HG02981 (cell line): ENCODE measurements at regions not wholly inside any gene's neighbourhood (a gene's known extent, or its start where the extent isn't known, plus 50 kb on each side); places are given as distances from the start of the nearest gene placed in this dataset.

ENCODE experiments used
- ATAC-seq: cut with Tn5 transposase; IDR thresholded peaks from one replicate; pipeline ENCODE4 v1.9.1; 2021; ENCODE audit warnings: mild to moderate bottlenecking, moderate library complexity; ENCODE audit not compliant: unreplicated experiment

GRCh38 chr2:176536439-176537133 lies 267.3 kb downstream of the MTX2 start:
- ATAC-seq: no peak

GRCh38 chr2:176537932-176538331 lies 268.7 kb downstream of the MTX2 start:
- ATAC-seq: no peak

- no peak for ATAC-seq
These were observed 271.8 kb downstream of the MTX2 start for GRCh38 chr2:176540995-176541394.

GRCh38 chr2:176542476-176542875 lies 273.2 kb downstream of the MTX2 start:
- no peak for ATAC-seq

GRCh38 chr2:176544557-176544956 lies 275.3 kb downstream of the MTX2 start:
- no peak for ATAC-seq

GRCh38 chr2:176544991-176545956 lies 276.0 kb downstream of the MTX2 start:
- ATAC-seq: no peak

- ATAC-seq: no peak
These were observed 277.3 kb downstream of the MTX2 start for GRCh38 chr2:176546550-176546949.

- ATAC-seq: no peak
These were observed 283.4 kb downstream of the MTX2 start for GRCh38 chr2:176552501-176553135.

GRCh38 chr2:176553685-176554100 lies 284.5 kb downstream of the MTX2 start:
- no peak for ATAC-seq

GRCh38 chr2:176554101-176555048 lies 285.1 kb downstream of the MTX2 start:
- ATAC-seq: peak; percentile 63

GRCh38 chr2:176555112-176555511 lies 285.9 kb downstream of the MTX2 start:
- no peak for ATAC-seq

GRCh38 chr2:176555781-176556180 lies 286.5 kb downstream of the MTX2 start:
- no peak for ATAC-seq

- no peak for ATAC-seq
These were observed 287.1 kb downstream of the MTX2 start for GRCh38 chr2:176556373-176556772.

- ATAC-seq: no peak
These were observed 288.6 kb downstream of the MTX2 start for GRCh38 chr2:176557821-176558220.

GRCh38 chr2:176558574-176559140 lies 289.4 kb downstream of the MTX2 start:
- no peak for ATAC-seq

GRCh38 chr2:176560296-176560695 lies 291.1 kb downstream of the MTX2 start:
- ATAC-seq: no peak

- no peak for ATAC-seq
These were observed 292.5 kb downstream of the MTX2 start for GRCh38 chr2:176561706-176562105.

GRCh38 chr2:176562359-176563078 lies 293.3 kb downstream of the MTX2 start:
- ATAC-seq: no peak

- ATAC-seq: no peak
These were observed 296.5 kb downstream of the MTX2 start for GRCh38 chr2:176565641-176566323.
